ENCODE measurements at regions not wholly inside any gene's neighbourhood (a gene's known extent, or its start where the extent isn't known, plus 50 kb on each side); places are given as distances from the start of the nearest gene placed in this dataset.
"Not testable (repeated sequence)": the region's sequence is repeated elsewhere in the genome, so short reads cannot be mapped to it uniquely, and the experiment has no call there.

GRCh38 chr6:5837323-5837722 lies 169.4 kb downstream of the NRN1 start:
- DNase-seq (ENCODE audit: low read depth): no peak
- no peak overlapping the region for H3K4me3 ChIP-seq (ENCODE audit: low read depth, low read length)
- TF ChIP-seq CTCF (IDR thresholded peaks at IDR 0.05; ENCODE audit: low read depth, low read length, missing control alignments): no peak

GRCh38 chr6:5836597-5836996 lies 170.1 kb downstream of the NRN1 start:
- DNase-seq (ENCODE audit: low read depth); H3K4me3 ChIP-seq (ENCODE audit: low read depth, low read length): not testable (repeated sequence)

DNA sequence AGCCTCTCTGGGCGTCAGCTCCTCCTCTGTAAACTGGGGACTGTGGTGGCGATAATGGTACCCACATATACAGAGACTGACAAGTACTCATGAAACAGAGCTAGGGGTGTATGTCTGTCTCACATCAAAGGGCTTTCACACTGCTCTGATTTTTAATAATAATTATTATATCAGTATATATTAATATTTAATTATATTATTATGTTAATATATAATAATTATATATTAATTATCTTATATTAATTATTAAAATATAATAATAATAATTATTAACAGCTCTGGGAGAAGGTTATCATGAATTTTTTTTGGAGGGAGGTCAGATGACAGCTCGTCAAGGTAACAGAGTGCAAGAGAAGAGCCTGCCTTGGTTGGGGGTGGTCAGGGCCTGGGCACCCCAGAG lies 173.6 kb downstream of the NRN1 start:
- TF ChIP-seq CTCF (IDR thresholded peaks at IDR 0.05; ENCODE audit: low read depth, low read length, missing control alignments): no peak
- no peak overlapping the region for H3K4me3 ChIP-seq (ENCODE audit: low read depth, low read length)
- no peak for DNase-seq (ENCODE audit: low read depth)

GRCh38 chr6:5832668-5833067 lies 174.1 kb downstream of the NRN1 start:
- no peak for TF ChIP-seq CTCF (IDR thresholded peaks at IDR 0.05; ENCODE audit: low read depth, low read length, missing control alignments)
- no peak overlapping the region for H3K4me3 ChIP-seq (ENCODE audit: low read depth, low read length)
- no peak for DNase-seq (ENCODE audit: low read depth)

DNA sequence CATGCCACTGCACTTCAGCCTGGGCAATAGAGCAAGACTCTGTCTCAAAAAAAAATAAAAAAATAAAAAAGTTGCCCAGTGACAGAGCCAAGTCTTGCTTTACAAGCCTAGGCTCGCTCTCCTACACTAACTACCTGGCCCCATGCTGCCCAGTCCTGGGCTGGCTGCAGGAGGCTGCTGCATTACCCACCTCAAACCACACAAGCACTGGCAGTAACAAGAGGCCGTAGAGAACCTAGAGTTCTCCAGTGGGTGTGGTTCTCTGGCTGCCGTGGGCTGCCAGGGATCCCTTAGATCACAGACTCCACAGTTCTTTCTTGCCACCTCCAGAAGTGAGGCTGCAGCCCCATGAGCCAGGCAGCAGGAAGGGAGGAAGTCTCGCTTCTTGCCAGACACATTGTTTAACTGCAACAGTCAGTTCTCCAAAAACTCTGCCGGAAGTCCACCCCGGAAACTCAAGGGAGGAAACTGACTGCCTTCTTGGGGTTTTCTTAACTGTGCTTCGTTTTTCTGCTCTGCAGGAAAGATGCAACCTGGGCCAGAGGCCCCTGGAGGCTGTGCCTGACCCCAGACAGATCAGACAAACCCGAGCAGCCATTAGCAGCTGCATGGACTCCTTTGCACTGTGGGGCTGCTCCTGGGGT lies 175.4 kb downstream of the NRN1 start:
- not testable (repeated sequence) for H3K4me3 ChIP-seq (ENCODE audit: low read depth, low read length)
- DNase-seq (ENCODE audit: low read depth): peak; percentile 35

- TF ChIP-seq CTCF (IDR thresholded peaks at IDR 0.05; ENCODE audit: low read depth, low read length, missing control alignments): no peak
- no peak for DNase-seq (ENCODE audit: low read depth)
- H3K4me3 ChIP-seq (ENCODE audit: low read depth, low read length): no peak overlapping the region
These were observed 178.4 kb downstream of the NRN1 start for GRCh38 chr6:5828296-5828695.

DNA sequence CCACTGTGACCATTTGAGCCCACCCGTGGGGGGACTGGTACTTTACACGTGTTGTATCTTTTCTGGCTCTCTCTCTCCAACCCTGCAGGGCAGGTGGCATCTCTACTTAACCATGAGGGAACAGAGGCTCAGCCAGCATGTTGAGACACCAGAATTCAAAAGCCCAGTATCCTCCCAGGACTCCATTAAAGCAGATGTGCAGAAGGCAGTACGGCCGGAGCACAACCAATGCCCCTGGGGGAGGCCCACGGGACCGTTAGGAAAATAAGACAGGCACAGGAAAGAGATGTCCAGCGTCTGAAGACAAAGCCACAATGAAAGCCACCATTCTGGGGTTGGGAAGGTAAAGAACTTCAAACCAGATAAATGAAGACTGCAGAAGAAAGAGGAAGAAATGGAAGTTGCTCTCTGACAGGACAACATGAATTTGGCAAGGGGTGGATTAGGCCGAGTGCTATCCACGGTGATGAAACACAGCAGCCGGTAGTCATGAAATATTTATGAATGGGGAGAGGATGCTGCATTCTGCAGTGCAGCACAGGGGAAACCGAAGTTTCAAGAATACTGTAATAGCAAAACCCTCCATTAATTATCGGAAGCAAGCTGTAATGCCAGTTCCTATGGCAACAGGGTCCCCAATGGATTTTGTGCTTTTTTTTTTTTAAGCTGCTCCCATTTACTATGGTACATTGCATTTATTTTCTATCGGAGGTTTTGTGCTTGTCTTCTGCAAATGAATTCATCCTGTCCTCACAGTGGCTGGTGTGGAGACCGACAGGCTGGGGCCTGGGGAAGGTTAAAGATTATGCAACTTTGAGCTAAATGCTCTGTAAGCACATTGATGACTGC lies 179.4 kb downstream of the NRN1 start:
- no peak for TF ChIP-seq CTCF (IDR thresholded peaks at IDR 0.05; ENCODE audit: low read depth, low read length, missing control alignments)
- no peak for DNase-seq (ENCODE audit: low read depth)

DNA sequence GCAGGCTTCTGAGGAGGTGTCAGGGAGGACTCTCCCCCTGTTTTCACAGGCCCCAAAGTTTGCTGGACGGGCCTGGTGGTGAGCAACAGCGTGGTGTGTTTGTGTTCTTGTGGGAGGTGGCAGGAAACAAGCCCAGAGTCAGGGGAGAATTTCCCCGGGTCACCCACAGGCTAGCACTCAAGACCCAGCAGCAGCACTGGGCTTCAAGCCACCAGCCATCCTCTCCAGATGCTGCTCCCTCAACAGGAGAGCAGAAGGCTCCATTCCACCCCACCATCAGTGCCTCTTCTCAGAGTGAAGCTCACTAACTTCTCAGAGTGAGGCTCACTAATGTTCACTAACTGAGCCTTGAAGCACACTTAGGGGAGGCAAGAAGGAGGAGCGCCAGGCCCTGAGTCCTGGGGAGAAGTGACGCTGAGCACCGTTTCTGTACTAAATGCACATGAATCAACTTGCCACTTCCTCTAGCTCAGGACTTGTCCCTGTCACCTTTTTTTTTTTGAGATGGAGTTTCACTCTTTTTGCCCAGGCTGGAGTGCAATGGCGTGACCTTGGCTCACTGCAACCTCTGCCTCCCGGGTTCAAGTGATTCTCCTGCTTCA lies 182.2 kb downstream of the NRN1 start:
- not testable (repeated sequence) for H3K4me3 ChIP-seq (ENCODE audit: low read depth, low read length); DNase-seq (ENCODE audit: low read depth)

More for the DNA sequence above, 179.4 kb downstream of the NRN1 start:
- no peak overlapping the region for H3K4me3 ChIP-seq (ENCODE audit: low read depth, low read length)
